BJ (cell line): ENCODE measurements at regions not wholly inside any gene's neighbourhood (a gene's known extent, or its start where the extent isn't known, plus 50 kb on each side); places are given as distances from the start of the nearest gene placed in this dataset.
"Not testable (repeated sequence)": the region's sequence is repeated elsewhere in the genome, so short reads cannot be mapped to it uniquely, and the experiment has no call there.

Source experiments
- CTCF ChIA-PET: fragments of 350-600 bp; formaldehyde crosslinking; extraction: SDS; loops from one replicate; lab custom pipeline; 2021; ENCODE audit warnings: antibody characterized with exemption, inconsistent platforms; lab: Yijun Ruan, JAX
- POLR2A ChIA-PET: fragments of 300-600 bp; sonication (Branson Sonifier 250); formaldehyde crosslinking; extraction: SDS; loops from one replicate; lab custom pipeline; 2021; ENCODE audit warnings: antibody characterized with exemption; lab: Charles Lee
- DNase-seq: peaks from one replicate; pipeline ENCODE4 v3.0.0-alpha.2; 2011; ENCODE audit warnings: low read depth
- H3K27me3 ChIP-seq: 2 replicates; pipeline ENCODE4 v1.6.0; 2011; ENCODE audit warnings: low read length; ENCODE audit not compliant: control insufficient read depth, insufficient read depth
- H3K36me3 ChIP-seq: 2 replicates; pipeline ENCODE4 v1.5.1; 2011; ENCODE audit warnings: low read length; ENCODE audit not compliant: control insufficient read depth, insufficient read depth
- H3K4me3 ChIP-seq: 2 replicates; pipeline ENCODE4 v1.5.1; 2011; ENCODE audit warnings: low read depth, mild to moderate bottlenecking, control low read depth, low read length
- CTCF ChIP-seq: IDR thresholded peaks from 2 replicates; pipeline ENCODE4 v1.5.1; 2011; ENCODE audit warnings: low read depth, mild to moderate bottlenecking, control low read depth, inconsistent platforms, low read length, moderate library complexity; ENCODE audit not compliant: insufficient read depth

GRCh38 chr6:141463237-141463977, 669.3 kb upstream of the GJE1 start:
- no peak for DNase-seq
- no peaks in the 10 kb centered on the region for H3K36me3 ChIP-seq
- H3K4me3 ChIP-seq = no peak overlapping the region
- no peaks in the 10 kb centered on the region for H3K27me3 ChIP-seq
- no peak for TF ChIP-seq CTCF
- POLR2A ChIA-PET = no interaction called here
- CTCF ChIA-PET = no interaction called here

GRCh38 chr6:141460743-141461484, 671.8 kb upstream of the GJE1 start:
- ChIA-PET POLR2A (no interaction called here), CTCF (no interaction called here)
- no peak for DNase-seq

GRCh38 chr6:141460245-141460644, 672.5 kb upstream of the GJE1 start:
- POLR2A ChIA-PET, H3K4me3 ChIP-seq, H3K27me3 ChIP-seq, H3K36me3 ChIP-seq, DNase-seq, CTCF ChIA-PET: not testable (repeated sequence)

More at GRCh38 chr6:141460743-141461484, 671.8 kb upstream of the GJE1 start:
- TF ChIP-seq CTCF = no peak
- Histone ChIP-seq H3K36me3 (no peaks in the 10 kb centered on the region), H3K4me3 (no peak overlapping the region), H3K27me3 (no peaks in the 10 kb centered on the region)

GRCh38 chr6:141457984-141458383, 674.7 kb upstream of the GJE1 start:
- H3K4me3 ChIP-seq, POLR2A ChIA-PET, CTCF ChIA-PET: not testable (repeated sequence)

GRCh38 chr6:141452354-141452686, 680.4 kb upstream of the GJE1 start:
- POLR2A ChIA-PET = no interaction called here
- CTCF ChIA-PET = interaction anchor here (1.7 kb wide), 1 partner anchor 111 kb away, joined by 4 read pairs; no protein-coding TSS in a partner anchor
- H3K4me3 ChIP-seq = no peak overlapping the region
- TF ChIP-seq CTCF = no peak
- H3K27me3 ChIP-seq = no peaks in the 10 kb centered on the region
- no peaks in the 10 kb centered on the region for H3K36me3 ChIP-seq
- no peak for DNase-seq

More at GRCh38 chr6:141457984-141458383, 674.7 kb upstream of the GJE1 start:
- DNase-seq, H3K36me3 ChIP-seq, H3K27me3 ChIP-seq: not testable (repeated sequence)

- Histone ChIP-seq H3K4me3 (no peak overlapping the region), H3K36me3 (no peaks in the 10 kb centered on the region), H3K27me3 (no peaks in the 10 kb centered on the region)
- TF ChIP-seq CTCF = no peak
- DNase-seq = peak; percentile 56
- ChIA-PET POLR2A (no interaction called here), CTCF (interaction anchor here (1.7 kb wide), 1 partner anchor 112 kb away, joined by 4 read pairs; no protein-coding TSS in a partner anchor)
Measured at GRCh38 chr6:141451511-141452353, 681.0 kb upstream of the GJE1 start.
